Skeletal muscle satellite cell (primary cell): ENCODE measurements at regions not wholly inside any gene's neighbourhood (a gene's known extent, or its start where the extent isn't known, plus 50 kb on each side); places are given as distances from the start of the nearest gene placed in this dataset.

Experiments used
- H3K27me3 ChIP-seq: 2 replicates; pipeline ENCODE4 v1.7.0; 2013; ENCODE audit warnings: low read length; ENCODE audit not compliant: control insufficient read depth, insufficient read depth
- H3K36me3 ChIP-seq: 2 replicates; pipeline ENCODE4 v1.7.0; 2013; ENCODE audit warnings: mild to moderate bottlenecking, control low read depth, low read length; ENCODE audit not compliant: insufficient read depth
- H3K4me1 ChIP-seq: 2 replicates; pipeline ENCODE4 v1.7.0; 2013; ENCODE audit warnings: low read length; ENCODE audit not compliant: control insufficient read depth, insufficient read depth
- H3K4me2 ChIP-seq: 2 replicates; pipeline ENCODE4 v1.7.0; 2013; ENCODE audit warnings: mild to moderate bottlenecking, low read length
- H3K4me3 ChIP-seq: 2 replicates; pipeline ENCODE4 v1.7.0; 2013; ENCODE audit warnings: low read length
- H3K9ac ChIP-seq: 2 replicates; pipeline ENCODE4 v1.7.0; 2013; ENCODE audit warnings: mild to moderate bottlenecking, low read depth, low read length, moderate library complexity
- H3K9me3 ChIP-seq: replicated peaks from 2 replicates; pipeline ENCODE4 v1.7.0; 2013; ENCODE audit warnings: mild to moderate bottlenecking, control low read depth, low read length

GRCh38 chr13:21924958-21925357 is 254.1 kb downstream of the FGF9 start:
- Histone ChIP-seq H3K9me3 (peaks cover 4% of the 10 kb centered on the region), H3K36me3 (no peaks in the 10 kb centered on the region), H3K4me3 (no peak overlapping the region), H3K4me1 (no peaks in the 10 kb centered on the region), H3K4me2 (no peak overlapping the region), H3K9ac (no peak overlapping the region), H3K27me3 (no peaks in the 10 kb centered on the region)

- Histone ChIP-seq H3K4me3 (no peak overlapping the region), H3K9ac (no peak overlapping the region), H3K36me3 (no peaks in the 10 kb centered on the region), H3K27me3 (no peaks in the 10 kb centered on the region), H3K9me3 (peaks cover 4% of the 10 kb centered on the region), H3K4me1 (no peaks in the 10 kb centered on the region), H3K4me2 (no peak overlapping the region)
Measured at GRCh38 chr13:21925720-21926119, 254.8 kb downstream of the FGF9 start.

- H3K9ac ChIP-seq = no peak overlapping the region
- peaks cover 2% of the 10 kb centered on the region for H3K9me3 ChIP-seq
- H3K4me1 ChIP-seq = no peaks in the 10 kb centered on the region
- H3K4me3 ChIP-seq = no peak overlapping the region
- no peaks in the 10 kb centered on the region for H3K36me3 ChIP-seq
- H3K4me2 ChIP-seq = no peak overlapping the region
- no peaks in the 10 kb centered on the region for H3K27me3 ChIP-seq
Measured at GRCh38 chr13:21929400-21929799, 258.5 kb downstream of the FGF9 start.

GRCh38 chr13:21930536-21930935 is 259.7 kb downstream of the FGF9 start:
- no peaks in the 10 kb centered on the region for H3K36me3 ChIP-seq
- no peaks in the 10 kb centered on the region for H3K4me1 ChIP-seq

GRCh38 chr13:21932578-21932977 is 261.7 kb downstream of the FGF9 start:
- no peak overlapping the region for H3K4me3 ChIP-seq
- no peak overlapping the region for H3K4me2 ChIP-seq
- no peaks in the 10 kb centered on the region for H3K27me3 ChIP-seq
- no peaks in the 10 kb centered on the region for H3K9me3 ChIP-seq
- no peak overlapping the region for H3K9ac ChIP-seq
- no peaks in the 10 kb centered on the region for H3K36me3 ChIP-seq
- no peaks in the 10 kb centered on the region for H3K4me1 ChIP-seq

More at GRCh38 chr13:21930536-21930935, 259.7 kb downstream of the FGF9 start:
- Histone ChIP-seq H3K27me3 (no peaks in the 10 kb centered on the region), H3K9ac (no peak overlapping the region), H3K4me2 (no peak overlapping the region), H3K4me3 (no peak overlapping the region), H3K9me3 (no peaks in the 10 kb centered on the region)

- no peak overlapping the region for H3K9ac ChIP-seq
- no peak overlapping the region for H3K4me3 ChIP-seq
- no peaks in the 10 kb centered on the region for H3K4me1 ChIP-seq
- H3K27me3 ChIP-seq = no peaks in the 10 kb centered on the region
- H3K4me2 ChIP-seq = no peak overlapping the region
- no peaks in the 10 kb centered on the region for H3K36me3 ChIP-seq
- H3K9me3 ChIP-seq = no peaks in the 10 kb centered on the region
Measured at GRCh38 chr13:21932996-21933395, 262.1 kb downstream of the FGF9 start.

GRCh38 chr13:21934284-21934683 is 263.4 kb downstream of the FGF9 start:
- Histone ChIP-seq H3K36me3 (no peaks in the 10 kb centered on the region), H3K4me2 (no peak overlapping the region), H3K4me3 (no peak overlapping the region), H3K9me3 (no peaks in the 10 kb centered on the region), H3K9ac (no peak overlapping the region), H3K27me3 (no peaks in the 10 kb centered on the region), H3K4me1 (no peaks in the 10 kb centered on the region)

GRCh38 chr13:21936674-21937073 is 265.8 kb downstream of the FGF9 start:
- Histone ChIP-seq H3K36me3 (no peaks in the 10 kb centered on the region), H3K4me3 (no peak overlapping the region), H3K4me1 (no peaks in the 10 kb centered on the region), H3K9me3 (no peaks in the 10 kb centered on the region), H3K27me3 (no peaks in the 10 kb centered on the region), H3K9ac (no peak overlapping the region), H3K4me2 (no peak overlapping the region)

GRCh38 chr13:21938168-21938567 is 267.3 kb downstream of the FGF9 start:
- H3K36me3 ChIP-seq = no peaks in the 10 kb centered on the region
- no peak overlapping the region for H3K4me3 ChIP-seq
- H3K9ac ChIP-seq = no peak overlapping the region
- no peaks in the 10 kb centered on the region for H3K9me3 ChIP-seq
- H3K4me2 ChIP-seq = no peak overlapping the region
- no peaks in the 10 kb centered on the region for H3K27me3 ChIP-seq
- no peaks in the 10 kb centered on the region for H3K4me1 ChIP-seq

- Histone ChIP-seq H3K36me3 (no peaks in the 10 kb centered on the region), H3K4me1 (no peaks in the 10 kb centered on the region), H3K27me3 (no peaks in the 10 kb centered on the region), H3K4me3 (no peak overlapping the region), H3K9me3 (no peaks in the 10 kb centered on the region), H3K4me2 (no peak overlapping the region), H3K9ac (no peak overlapping the region)
Measured at GRCh38 chr13:21938636-21939035, 267.8 kb downstream of the FGF9 start.

- no peak overlapping the region for H3K4me2 ChIP-seq
- H3K4me1 ChIP-seq = no peaks in the 10 kb centered on the region
- H3K9me3 ChIP-seq = peaks cover 2% of the 10 kb centered on the region
- no peak overlapping the region for H3K4me3 ChIP-seq
- no peaks in the 10 kb centered on the region for H3K27me3 ChIP-seq
- H3K9ac ChIP-seq = no peak overlapping the region
- no peaks in the 10 kb centered on the region for H3K36me3 ChIP-seq
Measured at GRCh38 chr13:21942061-21942460, 271.2 kb downstream of the FGF9 start.

- no peak overlapping the region for H3K9ac ChIP-seq
- no peak overlapping the region for H3K4me3 ChIP-seq
- H3K27me3 ChIP-seq = no peaks in the 10 kb centered on the region
- H3K4me1 ChIP-seq = no peaks in the 10 kb centered on the region
- H3K9me3 ChIP-seq = peaks cover 8% of the 10 kb centered on the region
- H3K4me2 ChIP-seq = no peak overlapping the region
- H3K36me3 ChIP-seq = no peaks in the 10 kb centered on the region
Measured at GRCh38 chr13:21944610-21945009, 273.7 kb downstream of the FGF9 start.
